Right kidney (tissue), 1 donor: ENCODE measurements at regions not wholly inside any gene's neighbourhood (a gene's known extent, or its start where the extent isn't known, plus 50 kb on each side); places are given as distances from the start of the nearest gene placed in this dataset.

Experiments
- DNase-seq: peaks from one replicate; pipeline ENCODE4 v3.0.0-alpha.2; 2016

GRCh38 chr1:182293119-182293589 lies 98.4 kb downstream of the GLUL start:
- DNase-seq, result no peak

- DNase-seq, result no peak
These were observed 99.3 kb downstream of the GLUL start for GRCh38 chr1:182292193-182292741.

- no peak for DNase-seq
These were observed 99.9 kb downstream of the GLUL start for GRCh38 chr1:182291584-182292192.

- no peak for DNase-seq
These were observed 102.6 kb downstream of the GLUL start for GRCh38 chr1:182288749-182289604.

GRCh38 chr1:182286761-182287160 lies 104.8 kb downstream of the GLUL start:
- no peak for DNase-seq

- DNase-seq, result no peak
These were observed 107.6 kb downstream of the GLUL start for GRCh38 chr1:182283746-182284544.

GRCh38 chr1:182281541-182281940 lies 110.0 kb downstream of the GLUL start:
- no peak for DNase-seq

GRCh38 chr1:182280504-182280900 lies 111.1 kb downstream of the GLUL start:
- no peak for DNase-seq

GRCh38 chr1:182279724-182280503 lies 111.7 kb downstream of the GLUL start:
- DNase-seq, result no peak

GRCh38 chr1:182279302-182279701 lies 112.3 kb downstream of the GLUL start:
- no peak for DNase-seq

GRCh38 chr1:182278144-182279054 lies 113.2 kb downstream of the GLUL start:
- no peak for DNase-seq

- DNase-seq, result no peak
These were observed 116.3 kb downstream of the GLUL start for GRCh38 chr1:182275271-182275670.

- DNase-seq, result no peak
These were observed 117.0 kb downstream of the GLUL start for GRCh38 chr1:182274618-182275017.

- DNase-seq, result no peak
These were observed 120.9 kb downstream of the GLUL start for GRCh38 chr1:182270731-182271130.

GRCh38 chr1:182269097-182269496 lies 122.5 kb downstream of the GLUL start:
- DNase-seq, result no peak

- DNase-seq, result no peak
These were observed 122.9 kb downstream of the GLUL start for GRCh38 chr1:182268669-182269068.

- no peak for DNase-seq
These were observed 127.4 kb downstream of the GLUL start for GRCh38 chr1:182264185-182264584.

- no peak for DNase-seq
These were observed 127.9 kb downstream of the GLUL start for GRCh38 chr1:182263706-182264105.

GRCh38 chr1:182262425-182262824 lies 129.2 kb downstream of the GLUL start:
- no peak for DNase-seq

- no peak for DNase-seq
These were observed 129.9 kb downstream of the GLUL start for GRCh38 chr1:182261655-182262054.

GRCh38 chr1:182260516-182260915 lies 131.1 kb downstream of the GLUL start:
- DNase-seq, result no peak
